NCI-H146 treated with DMSO at 0.1 percent for 48 hours (cell line): ENCODE measurements at regions not wholly inside any gene's neighbourhood (a gene's known extent, or its start where the extent isn't known, plus 50 kb on each side); places are given as distances from the start of the nearest gene placed in this dataset.

Experiments
- DNase-seq: peaks from one replicate; lab custom pipeline; 2025; ENCODE audit not compliant: unreplicated experiment; lab: John Stamatoyannopoulos, UW

DNA sequence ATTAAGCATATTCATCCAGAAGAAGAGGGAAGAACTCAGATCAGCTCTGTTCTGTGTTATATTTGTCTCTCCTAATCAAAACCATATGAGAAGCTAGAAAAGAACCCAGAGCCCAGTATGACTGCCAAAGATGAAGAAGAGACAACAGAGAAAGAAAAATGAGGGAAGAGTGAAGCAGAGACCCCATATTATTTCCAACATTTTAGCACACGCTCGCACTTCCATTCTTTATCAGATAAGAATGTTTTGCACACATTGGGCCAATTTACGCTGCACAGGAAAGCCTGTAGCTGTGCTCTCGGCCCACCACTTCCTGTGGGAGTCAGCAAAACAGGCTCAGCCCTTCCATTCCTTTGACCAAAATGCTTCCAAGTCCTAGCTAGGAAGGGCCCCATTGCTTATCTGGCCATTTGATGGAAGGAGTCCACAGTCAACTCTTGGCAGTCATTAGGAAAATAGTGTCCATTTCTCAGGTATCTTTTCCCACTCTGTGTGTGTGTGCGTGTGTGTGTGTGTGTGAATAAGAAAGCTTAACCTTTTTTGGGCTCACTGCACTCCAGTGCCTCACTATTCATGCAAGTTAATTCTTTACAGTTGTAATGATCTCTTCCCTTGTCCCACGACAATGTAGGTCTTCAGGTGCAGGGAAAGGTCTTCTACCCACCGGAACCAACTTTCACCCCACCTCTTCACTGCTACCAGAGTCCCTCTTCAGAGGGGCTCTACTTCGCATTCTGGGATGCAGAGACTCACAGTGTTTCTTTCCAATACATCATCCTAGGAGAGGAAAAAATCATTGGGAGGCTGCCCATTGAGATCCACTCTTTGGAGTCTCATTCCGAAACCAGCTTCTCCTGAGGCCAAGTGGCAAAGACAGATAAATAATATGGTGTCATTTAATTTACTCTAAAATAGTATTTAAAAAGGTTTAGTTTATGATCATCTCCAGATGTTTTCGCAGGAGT, 237.5 kb downstream of the COG6 start:
- DNase-seq = no peak

DNA sequence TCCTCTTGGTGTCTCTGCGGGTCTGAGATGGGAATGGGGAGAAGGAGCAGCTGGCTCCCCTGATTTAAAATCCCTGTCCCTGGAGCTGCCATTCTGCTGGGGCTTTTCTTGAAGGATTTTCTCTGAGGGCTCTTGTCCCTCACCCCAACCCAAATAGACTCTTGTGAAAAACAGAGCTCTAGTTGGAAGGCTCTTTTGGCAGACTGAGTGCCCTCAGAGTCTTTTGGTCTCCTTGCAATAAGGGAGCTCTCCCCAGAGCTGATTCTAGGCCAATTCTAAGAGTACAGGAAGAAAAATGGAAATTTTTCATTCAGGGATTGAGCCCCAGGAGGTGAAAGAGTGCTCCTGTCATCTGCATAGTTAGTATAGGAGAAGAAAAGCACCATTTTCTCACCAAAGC, 238.3 kb downstream of the COG6 start:
- DNase-seq = no peak

DNA sequence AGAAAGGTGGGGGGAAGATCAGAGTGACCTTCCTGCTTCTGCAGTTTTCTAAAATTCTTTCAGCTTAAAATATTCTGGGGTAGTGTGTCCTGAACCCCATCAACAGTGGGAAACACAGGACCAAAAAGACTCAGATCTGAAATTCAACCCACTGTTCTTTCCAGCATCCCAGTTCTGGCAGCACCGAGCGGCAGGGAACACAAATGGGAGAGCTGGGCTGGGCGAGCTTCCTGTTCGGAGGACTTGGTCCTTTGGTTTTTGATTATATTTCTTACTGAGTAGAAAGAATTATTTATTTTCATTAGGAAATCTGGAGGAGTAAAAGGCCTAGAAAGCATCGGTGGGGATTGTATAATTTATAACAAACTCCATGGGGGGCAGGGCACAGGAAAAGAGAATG, 239.1 kb downstream of the COG6 start:
- no peak for DNase-seq

DNA sequence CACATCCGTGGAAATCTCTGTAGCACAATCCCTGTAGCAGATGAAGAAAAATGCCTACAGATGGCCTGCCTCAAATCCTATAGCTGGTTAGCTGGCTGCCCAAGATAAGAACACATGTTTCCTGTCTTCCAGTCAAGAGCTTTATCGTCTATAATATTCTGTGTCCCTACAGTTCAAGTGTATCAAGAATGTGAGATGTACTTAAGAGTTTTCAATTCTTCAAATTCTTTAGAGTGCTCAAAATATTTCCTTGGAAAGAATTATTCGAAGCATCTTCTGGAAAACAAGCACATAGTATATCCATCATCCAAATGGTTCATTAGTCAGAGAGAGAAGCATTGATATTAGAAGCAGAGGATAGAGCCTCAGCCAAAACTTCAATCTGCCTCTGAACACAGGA, 239.8 kb downstream of the COG6 start:
- DNase-seq = no peak

DNA sequence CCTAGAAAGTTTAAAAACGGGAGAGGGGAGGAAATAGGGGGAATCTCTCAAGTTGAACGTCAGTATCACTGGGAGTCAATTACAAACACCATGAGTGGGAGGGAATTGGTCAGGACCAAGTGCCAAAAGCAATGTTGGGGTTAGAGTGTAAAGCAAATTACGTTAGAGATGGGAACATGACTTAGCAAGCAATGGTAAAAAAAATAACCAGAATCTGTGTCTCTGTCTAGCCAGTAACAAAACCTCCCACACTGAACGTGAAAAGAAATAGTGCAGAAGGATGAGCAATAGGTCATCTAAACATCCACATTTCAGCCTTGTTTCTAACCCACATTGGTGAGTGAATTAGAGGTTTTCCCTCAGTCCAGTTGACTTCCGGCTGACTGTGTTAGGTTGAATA, 242.2 kb downstream of the COG6 start:
- no peak for DNase-seq

DNA sequence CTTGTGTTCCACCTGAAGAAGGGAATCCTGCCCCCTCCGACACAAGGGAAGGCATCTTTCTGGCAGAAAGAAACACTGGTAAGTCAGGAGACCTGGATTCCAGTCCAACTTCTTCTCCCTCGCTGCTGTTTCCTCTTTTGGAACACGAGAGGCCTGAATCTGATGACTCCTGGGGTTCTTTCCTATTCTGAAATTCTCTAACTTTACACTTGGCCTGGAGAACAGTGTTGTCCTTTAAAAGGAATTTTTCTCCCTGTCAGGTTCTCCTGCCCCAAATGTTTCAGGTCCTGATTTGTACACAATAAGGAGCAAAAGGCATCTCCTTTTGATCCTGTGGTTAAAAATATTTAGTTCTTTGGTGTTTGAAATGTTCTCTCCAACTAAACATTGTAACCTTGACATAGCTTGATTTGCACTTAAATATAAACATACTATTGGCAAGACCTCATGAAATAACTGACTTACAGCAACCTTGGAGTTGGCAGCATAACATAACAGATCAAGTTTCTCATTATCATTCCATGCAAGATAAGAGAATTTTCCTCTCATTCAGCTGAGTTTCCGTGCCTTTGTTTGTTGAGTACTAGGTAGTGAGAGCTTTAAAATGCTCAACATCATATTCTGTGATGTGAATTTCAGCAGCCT, 244.8 kb downstream of the COG6 start:
- DNase-seq = no peak

DNA sequence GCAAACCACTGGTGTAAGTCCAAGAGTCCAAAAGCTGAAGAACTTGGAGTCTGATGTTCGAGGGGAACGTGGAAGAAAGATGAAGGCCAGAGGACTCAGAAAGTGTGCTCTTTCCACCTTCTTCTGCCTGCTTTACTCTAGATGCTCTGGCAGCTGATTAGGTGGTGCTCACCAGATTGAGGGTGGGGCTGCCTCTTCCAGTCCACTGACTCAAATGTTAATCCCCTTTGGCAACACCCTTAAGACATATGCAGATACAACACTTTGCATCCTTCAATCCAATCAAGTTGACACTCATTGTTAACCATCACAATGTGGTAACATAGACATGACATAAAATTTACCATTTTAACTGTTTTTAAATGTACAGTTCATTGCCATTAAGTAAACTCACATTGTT, 249.5 kb downstream of the COG6 start:
- no peak for DNase-seq

DNA sequence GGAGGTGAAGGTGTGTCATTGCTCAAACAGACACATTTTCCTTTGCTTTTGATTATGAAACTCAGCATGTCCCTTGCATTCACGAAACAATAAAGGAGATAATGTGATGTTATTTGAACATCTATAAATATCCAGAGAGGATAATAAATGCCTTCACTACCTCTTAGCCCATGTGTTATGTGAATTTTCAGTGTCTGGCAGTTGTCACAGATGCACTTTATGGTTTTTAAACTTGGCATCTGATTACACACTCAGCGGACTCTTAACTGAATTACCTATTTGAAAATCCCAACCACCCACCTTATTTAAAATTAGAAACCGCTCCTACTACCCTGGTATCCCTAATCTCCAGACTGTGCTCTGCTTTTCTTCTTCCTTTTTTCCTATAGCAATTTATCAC, 254.2 kb downstream of the COG6 start:
- DNase-seq = no peak

DNA sequence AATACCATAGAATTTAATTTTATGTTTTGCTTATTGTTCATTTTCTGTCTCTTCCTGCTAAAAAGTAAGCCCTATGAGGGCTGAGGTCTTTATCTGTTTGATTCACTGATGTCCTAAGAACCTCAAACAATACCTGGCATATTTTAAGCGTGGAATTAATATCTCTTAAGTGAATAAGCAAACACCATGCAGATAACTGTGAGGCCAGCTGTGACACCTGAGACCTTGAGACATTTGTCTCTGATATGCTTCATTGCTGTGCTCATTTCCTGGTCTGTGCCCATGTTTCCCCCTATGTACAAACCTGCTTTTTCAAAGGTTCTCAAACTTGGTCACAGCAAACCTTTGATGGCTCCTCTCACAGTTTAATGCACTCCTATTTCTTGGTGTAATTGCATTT, 254.6 kb downstream of the COG6 start:
- DNase-seq = no peak

DNA sequence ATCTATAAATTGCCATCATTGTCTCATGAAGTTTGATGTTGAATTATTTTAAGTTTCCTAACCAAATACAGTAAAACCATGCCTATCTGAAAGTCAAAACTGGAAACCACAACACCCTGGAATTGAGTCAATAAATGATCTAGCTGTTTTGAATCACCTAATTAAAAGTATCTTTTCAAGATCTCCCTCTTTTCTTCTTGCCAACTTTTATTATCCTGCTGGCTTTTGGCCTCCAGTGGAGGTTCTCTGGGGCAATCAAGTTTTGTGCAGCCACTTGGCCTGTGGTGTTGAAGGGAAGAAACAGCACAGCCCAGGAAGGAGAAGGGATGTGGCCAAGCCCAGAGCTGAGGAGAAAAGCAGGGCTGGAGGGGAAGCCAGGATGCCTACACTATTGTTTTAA, 255.4 kb downstream of the COG6 start:
- no peak for DNase-seq

DNA sequence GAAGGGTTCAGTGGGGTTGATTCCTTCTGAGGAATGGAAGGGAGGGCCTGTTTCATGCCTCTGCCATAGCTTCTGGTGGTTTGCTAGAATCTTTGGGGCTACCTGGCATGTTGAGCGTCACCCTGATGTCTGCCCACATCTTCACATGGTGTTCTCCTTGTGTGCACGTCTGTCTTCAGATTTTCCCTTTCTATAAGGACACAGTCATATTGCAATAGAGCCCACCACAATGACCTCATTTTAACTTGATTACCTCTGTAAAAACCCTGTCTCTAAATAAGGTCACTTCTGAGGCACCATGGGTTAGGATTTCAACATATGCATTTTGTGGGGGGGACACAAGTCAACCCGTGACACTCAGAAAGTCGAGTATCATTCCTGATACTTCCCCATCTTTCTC, 257.9 kb downstream of the COG6 start:
- DNase-seq = no peak

DNA sequence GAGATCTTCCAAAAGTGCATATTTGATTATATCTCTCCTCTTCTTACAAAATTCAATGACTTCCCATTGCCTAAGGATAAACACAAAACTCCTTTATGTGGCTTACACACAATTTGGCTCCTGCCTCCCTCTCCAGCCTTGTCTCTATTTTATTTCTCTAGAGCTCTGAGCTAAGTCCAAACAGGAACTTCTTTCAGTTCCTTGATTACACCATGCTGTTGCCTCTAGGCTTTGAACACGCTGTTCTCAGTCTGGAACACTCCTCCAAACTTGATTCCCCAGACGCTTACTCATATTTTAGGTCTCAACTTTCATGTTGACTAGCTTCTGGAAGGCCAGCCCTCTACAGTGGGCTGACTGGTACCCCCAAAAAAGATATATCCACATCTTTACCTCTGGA, 258.5 kb downstream of the COG6 start:
- DNase-seq = no peak

DNA sequence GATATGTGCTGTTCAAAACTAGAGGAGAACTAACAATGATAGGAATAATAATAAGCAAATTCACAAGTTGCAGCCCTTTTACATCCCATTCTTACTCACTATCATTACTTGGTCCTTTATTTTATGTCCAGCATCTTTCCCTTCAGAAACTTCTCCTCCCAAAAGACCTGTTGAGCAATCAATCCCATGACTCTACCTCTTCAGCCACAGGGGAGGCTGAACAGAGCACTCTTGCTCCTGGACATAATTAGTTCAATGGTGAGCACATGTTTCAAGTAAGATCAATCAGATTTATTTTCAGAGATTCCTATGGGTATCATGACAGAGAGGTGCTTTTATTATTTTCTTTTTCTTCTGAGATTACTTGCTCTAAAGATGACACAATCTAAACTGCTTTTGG, 260.0 kb downstream of the COG6 start:
- no peak for DNase-seq

DNA sequence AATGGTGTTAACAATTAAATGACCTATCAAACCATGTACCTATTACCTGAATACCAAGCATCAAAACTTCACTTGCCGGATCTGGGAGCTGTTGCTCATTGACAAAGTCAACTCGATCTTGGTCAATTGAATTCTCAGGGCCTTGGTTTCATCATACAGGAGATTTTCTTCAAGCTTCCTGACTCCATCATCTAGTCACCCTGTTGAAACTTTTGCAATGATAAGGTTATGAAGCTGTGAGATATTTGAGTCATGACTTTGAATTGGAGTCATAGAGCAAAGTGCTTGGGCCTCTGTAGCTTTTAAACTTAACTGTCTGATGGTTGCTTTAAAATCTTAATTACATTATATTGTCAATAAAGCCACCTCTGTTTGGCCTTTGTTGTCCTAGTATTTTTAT, 260.9 kb downstream of the COG6 start:
- no peak for DNase-seq

DNA sequence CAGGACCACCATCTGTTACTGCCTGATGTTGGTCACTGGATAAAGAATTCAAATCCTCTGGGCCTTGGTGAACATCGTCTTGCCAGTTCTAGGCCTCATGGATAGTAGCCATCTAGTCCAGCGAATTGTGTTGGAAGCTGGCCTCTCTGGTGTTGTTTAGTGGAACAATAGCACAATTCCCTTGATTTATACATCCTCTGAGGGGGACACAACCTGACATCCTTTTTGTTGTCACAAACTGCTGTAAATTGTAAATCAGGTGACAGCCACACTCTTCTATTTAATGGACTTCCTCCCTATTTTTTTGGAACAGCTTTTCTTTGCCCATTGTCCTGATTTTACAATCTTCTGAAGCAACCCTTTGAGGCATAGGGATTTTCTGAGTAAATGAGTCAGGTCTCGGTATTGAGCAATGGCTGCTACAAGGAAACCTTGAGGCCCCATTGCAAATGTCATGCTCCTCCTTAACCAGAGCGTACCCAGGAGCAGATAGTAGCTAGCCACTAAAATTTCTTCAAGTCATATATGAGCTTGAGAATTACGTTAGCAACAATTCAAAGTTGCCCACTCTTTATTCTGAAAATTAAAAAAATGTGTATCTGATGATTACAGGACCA, 263.3 kb downstream of the COG6 start:
- no peak for DNase-seq

DNA sequence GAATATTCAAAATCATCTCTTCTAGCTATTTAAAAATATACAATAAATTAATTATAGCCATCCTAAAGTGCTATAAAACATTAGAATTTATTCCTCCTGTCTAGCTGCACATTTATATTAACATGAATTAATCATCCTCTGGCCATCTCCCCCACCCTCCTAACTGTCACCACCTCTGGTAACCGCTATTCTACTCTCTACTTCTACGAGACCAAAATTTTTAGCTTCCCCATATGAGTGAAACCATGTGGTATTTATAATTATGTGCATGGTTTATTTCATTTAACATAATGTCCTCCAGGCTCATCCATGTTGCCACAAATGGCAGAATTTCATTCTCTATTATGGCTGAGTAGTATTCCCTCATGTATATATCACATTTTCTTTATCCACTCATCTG, 265.2 kb downstream of the COG6 start:
- no peak for DNase-seq

DNA sequence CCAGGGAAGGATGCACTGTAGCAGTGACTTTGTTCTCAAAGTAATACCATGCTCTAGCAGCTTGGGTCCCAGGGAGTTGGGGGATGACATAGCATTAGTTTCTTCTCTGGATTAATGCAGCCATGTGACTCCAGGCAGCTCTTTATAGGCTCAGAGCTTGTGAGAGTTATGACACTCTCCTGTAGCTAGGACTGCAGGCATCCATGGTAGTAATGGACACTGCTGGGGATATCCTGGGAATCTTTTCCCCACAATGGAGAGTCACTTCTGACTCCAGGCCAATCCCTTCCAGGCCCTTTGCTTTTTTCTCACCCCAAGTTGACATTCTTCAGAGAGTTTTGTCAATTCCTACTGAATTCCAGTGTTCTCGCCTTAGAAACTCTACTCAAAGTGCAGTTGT, 270.9 kb downstream of the COG6 start:
- DNase-seq = no peak

DNA sequence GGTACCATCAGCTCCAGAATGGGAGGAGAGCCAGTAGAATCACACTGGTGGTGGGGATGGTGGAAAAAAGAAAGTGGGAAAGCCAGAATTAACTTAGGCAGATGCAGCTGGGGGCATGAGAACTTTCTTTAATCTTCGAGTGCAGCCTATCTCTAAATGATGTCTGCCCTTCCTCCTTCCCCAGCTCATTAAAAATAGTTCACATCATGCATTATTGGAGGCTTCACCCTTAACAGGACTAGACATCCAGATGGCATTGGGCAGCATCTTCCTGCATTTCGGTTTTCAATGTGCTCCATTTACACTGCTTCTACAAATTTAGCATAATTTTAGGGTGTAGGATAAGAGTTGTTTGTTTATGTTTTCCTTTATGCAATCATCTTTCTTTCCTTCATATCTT, 272.8 kb downstream of the COG6 start:
- DNase-seq = no peak

DNA sequence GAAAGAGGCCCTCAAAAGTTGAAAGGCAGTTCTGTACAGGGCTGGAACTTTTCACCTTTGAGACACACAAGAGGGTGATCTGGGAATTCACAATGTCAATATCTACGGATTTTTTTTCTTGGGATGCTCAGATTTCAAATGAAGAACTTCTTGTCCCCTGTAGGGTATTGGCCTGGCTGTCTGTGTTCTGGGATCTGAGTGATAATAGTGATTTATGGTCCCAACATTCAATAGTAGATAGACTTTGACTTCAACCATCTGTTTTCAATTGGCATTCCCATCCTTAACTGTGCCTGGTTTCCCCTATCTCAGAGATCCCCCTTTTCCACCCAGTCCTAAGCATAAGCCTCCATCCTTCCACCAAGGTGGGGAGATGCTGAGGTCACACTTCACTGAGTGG, 274.1 kb downstream of the COG6 start:
- no peak for DNase-seq

DNA sequence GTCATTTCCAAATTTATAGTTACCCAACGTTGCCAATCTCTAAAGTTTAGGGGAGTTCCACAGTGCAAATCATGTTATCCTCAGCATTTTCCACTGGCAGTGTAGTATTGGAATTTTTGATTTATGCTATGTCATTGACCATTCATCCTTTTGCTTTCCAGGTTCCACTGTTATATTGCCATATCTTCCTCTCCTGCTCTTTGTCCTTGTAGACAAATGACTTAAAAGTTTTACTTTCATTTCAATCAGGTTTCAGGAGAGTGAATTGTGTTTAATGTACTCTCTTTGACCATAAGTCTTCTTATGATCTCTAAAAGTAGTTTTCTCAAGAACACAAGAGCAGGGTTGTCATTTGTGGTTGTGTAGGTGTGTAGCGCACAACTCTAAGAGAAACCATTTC, 274.6 kb downstream of the COG6 start:
- DNase-seq = no peak

DNA sequence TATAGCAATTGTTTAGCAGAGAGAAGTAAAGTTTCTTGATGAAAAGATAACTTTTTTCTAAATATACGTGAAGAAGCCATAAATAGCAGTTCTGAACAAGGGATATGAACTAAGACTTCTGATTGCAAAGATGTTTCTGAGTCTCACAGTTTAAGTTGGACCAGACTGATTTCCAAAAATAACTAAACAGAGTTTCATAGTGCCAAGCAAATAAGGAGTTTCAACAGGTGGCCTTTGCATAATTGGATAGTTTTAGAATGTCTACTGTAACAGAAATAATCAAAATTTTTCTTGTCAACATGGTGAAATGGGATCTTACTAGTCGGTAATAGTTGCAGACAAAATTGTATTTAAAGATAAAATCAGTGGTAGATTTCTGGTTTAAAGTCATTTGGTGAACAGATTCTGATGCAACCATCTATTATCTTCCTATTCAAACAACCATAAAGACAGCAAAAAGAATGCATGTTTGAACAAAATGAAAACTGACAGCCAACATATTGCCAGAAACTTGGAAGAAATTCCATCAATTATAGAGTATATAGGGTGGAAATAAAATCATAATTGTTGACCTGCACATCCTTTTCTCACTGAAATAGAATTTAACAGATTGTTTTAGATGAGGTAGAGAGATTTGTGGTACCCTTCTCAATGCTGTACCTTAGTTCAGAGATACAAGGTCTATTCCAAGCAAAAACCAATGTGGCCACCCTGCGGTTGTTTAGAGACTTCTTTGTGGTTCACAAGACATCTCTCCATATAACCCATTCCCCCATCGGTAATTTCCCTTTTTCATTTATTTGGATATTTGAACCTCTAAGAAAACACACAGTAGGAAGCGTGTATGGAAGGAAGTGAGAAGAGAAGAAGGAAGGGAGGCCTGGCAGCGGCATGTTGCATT, 275.3 kb downstream of the COG6 start:
- no peak for DNase-seq
